HG03521 (cell line): ENCODE measurements at regions not wholly inside any gene's neighbourhood (a gene's known extent, or its start where the extent isn't known, plus 50 kb on each side); places are given as distances from the start of the nearest gene placed in this dataset.

Experiments used
- ATAC-seq: cut with Tn5 transposase; IDR thresholded peaks from one replicate; pipeline ENCODE4 v1.9.1; 2021; ENCODE audit warnings: mild to moderate bottlenecking, moderate library complexity; ENCODE audit not compliant: unreplicated experiment

DNA sequence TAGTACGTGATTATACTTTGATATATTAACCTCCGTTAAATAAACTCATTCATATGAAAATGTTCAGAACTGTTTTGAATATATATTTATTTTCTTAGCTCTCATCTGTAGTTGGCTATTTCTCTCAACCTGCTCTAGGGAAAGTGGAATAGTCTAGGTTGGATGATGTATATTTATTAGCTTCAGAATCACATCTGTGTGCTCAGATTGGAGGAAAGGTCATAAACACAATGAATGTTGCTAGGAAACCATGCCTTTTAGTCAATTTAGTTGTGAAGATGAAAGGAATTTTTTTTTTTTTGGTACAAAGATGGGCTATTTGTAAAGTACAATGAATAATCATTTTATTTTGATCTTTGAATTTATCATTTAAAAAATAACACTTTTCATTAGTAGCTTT is 439.1 kb downstream of the FOXG1 start:
- no peak for ATAC-seq

- no peak for ATAC-seq
Measured at GRCh38 chr14:29215853-29216252, 449.3 kb downstream of the FOXG1 start.

- ATAC-seq, result no peak
Measured at GRCh38 chr14:29216268-29217232, 450.0 kb downstream of the FOXG1 start.

GRCh38 chr14:29217813-29218450 is 451.3 kb downstream of the FOXG1 start:
- ATAC-seq, result no peak

- no peak for ATAC-seq
Measured at GRCh38 chr14:29220072-29220471, 453.5 kb downstream of the FOXG1 start.

GRCh38 chr14:29220566-29220965 is 454.0 kb downstream of the FOXG1 start:
- ATAC-seq, result no peak

DNA sequence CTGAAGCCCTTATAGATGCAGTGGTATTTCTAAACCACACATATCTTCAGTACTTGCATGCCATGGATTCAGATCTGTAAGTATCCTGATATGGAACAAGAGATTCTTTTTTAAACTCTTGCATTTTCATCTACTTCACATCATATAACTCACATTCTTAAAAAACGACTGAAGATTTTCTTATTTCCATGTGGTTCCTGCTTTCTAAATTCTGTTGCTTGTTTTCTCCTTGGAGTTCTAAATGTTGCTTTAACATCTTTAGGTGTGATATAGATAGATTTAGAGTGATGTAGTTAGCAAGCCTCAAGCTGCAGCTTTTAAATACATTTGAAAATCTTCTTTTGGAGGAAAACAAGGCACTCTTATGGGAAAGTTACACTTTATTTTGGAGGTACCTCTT is 455.4 kb downstream of the FOXG1 start:
- ATAC-seq, result no peak

DNA sequence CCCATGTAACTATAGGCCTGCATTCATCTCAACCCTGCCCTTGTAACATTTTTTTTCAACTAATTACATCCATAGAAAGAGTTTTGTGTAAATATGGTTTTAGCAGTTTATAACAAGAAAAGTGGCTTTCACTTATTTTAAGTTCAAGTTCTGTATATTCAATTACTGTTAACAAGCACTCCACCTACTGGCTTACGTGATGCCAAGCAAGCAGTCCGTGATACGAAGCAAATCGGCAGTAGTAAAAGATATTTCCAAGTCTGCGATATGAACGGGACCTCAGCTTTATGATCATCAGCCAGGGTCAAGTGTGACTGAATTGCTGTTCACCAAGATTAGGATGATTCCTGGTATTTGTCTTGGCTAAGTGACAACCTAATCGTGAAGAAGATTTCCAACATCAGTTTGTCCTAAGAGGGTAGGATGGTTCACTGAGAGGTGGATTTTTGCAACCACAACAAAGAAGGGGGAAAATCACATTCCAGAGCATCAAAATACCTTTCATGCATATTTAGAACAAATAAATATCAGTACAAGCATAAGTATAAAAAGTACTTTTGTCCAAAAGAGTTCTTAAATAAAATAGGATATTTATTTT is 456.2 kb downstream of the FOXG1 start:
- no peak for ATAC-seq

GRCh38 chr14:29223947-29224346 is 457.4 kb downstream of the FOXG1 start:
- no peak for ATAC-seq

DNA sequence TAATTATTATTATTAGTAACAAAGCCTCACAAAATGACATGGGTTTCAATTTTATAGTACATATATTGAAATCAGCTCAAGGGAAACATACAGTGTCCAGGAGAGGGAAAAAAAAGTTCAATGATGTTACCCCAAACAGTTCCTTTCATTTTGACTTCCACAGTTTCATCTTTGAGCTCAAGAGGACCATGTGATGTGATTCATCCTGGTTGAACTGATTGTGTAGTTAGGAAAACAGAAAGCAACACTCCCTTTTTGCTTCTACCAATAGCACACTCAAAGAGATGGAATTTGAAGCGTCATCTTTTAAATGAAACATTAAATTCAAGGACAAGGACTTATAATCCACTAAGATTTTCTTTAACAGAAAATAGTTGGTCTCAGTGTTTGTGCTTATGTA is 461.0 kb downstream of the FOXG1 start:
- no peak for ATAC-seq

DNA sequence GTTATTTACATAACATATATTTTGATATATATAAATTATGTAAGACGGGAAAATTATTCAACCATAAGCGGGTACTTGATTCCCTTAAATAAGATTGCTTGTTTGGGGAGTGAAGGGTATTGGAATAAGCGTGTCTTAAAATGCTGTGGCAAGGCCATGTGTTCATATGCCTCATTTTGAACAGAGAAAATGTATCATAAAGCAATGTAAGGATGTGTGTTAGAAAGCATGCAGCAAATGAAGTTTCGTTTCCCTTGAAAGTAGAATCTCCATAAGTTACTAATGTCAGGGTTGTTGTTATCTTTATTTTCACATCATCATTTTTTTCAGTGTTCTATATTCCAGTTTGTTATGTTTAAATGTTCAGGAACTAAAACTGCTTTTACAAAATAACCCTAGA is 465.6 kb downstream of the FOXG1 start:
- ATAC-seq, result no peak

DNA sequence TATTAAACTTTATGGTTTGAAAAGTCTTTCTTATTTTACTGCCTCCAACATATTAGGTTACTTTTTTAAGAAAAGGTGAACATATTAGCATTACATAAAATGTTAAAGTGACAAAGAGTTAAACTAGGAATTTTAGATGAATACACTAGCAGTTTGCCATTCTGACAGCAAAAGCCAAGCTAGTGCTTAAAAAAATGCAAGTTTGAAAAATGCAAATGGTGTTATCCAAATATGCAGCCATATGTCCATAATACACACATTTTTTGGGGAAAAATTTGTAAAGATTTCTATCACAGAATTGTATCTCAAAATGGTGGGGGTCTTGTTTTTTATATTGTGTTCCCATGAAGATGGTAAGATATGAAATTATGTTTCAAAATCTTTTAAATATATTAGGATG is 466.1 kb downstream of the FOXG1 start:
- no peak for ATAC-seq

DNA sequence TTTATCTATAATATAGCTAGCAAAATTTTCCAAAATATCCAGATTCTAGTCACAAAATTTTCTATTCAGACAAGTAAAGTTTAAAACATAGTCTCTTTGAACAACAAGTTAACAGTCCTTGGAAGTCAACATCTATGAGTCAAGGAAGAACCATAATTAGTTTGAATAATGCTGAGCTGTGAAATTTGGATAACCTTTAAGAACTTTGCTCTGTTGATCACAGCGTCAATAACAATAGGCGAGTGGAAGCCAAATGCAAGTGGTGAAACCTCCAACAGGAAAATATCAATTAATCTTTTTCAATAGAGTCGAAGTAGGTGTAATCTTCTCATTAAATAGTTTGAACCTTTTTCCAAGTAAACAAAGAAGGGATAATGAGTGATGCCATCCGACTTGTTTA is 466.6 kb downstream of the FOXG1 start:
- no peak for ATAC-seq

GRCh38 chr14:29235991-29236390 is 469.4 kb downstream of the FOXG1 start:
- ATAC-seq, result no peak

GRCh38 chr14:29236401-29236800 is 469.8 kb downstream of the FOXG1 start:
- no peak for ATAC-seq

GRCh38 chr14:29236848-29237247 is 470.3 kb downstream of the FOXG1 start:
- ATAC-seq, result no peak

DNA sequence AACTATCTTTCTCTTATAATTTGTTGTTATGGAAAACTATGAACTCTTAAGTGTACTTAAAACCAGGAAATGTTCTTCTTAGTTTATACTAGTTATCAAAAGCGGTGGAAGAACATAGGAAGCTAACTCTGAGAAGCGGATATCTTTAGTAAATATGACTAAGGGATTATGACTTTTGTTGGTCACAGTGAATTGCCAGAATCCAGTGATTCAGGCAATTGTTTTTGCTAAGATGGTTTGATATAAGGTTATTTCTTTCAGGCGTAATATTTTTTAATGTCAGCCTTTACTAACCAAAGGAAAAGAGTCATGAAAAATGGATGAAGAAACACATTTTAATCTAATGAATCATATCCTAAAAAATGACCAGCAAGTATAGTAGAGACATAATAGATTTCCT is 473.5 kb downstream of the FOXG1 start:
- ATAC-seq, result no peak

GRCh38 chr14:29242755-29243754 is 476.5 kb downstream of the FOXG1 start:
- ATAC-seq, result no peak

- ATAC-seq, result no peak
Measured at GRCh38 chr14:29255692-29256091, 489.1 kb downstream of the FOXG1 start.

GRCh38 chr14:29262979-29263378 is 496.4 kb downstream of the FOXG1 start:
- no peak for ATAC-seq

GRCh38 chr14:29264865-29265264 is 498.3 kb downstream of the FOXG1 start:
- no peak for ATAC-seq
